ENCODE measurements at regions not wholly inside any gene's neighbourhood (a gene's known extent, or its start where the extent isn't known, plus 50 kb on each side); places are given as distances from the start of the nearest gene placed in this dataset.

DNA sequence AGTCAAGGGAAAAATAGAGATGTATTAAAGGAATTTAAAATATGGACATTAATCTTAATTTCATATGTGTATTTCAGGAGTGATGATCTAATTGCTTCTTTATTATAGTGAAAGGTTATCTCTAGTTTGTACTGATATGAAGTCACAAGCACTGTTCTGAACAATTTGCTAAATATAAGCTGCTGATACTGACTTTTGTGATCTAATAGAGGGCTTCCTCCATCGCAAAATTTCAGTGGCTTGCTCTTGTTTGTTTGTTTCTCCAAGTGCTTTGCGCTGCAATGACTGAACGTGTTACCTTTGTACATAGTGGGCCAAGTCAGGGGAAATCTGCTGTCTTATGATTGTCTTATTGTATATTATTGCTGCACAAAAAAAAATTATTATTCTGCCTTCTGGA lies 307.0 kb downstream of the KCNJ2 start:
- ChIA-PET POLR2A (no interaction called here), CTCF (no interaction called here)
- Mint-ChIP-seq H3K4me1 (no peaks in the 10 kb centered on the region), H3K4me3 (no peak overlapping the region), H3K27me3 (no peaks in the 10 kb centered on the region), H3K27ac (no peak overlapping the region), H3K9me3 (ENCODE audit: low read depth) (peaks cover 4% of the 10 kb centered on the region), H3K36me3 (ENCODE audit: low read depth) (no peaks in the 10 kb centered on the region)
- intact Hi-C loops (cut with DNase I, micrococcal nuclease): no loop called here
- DNase-seq (no peak), ATAC-seq (no peak)

GRCh38 chr17:70478902-70479301 lies 309.6 kb downstream of the KCNJ2 start:
- Mint-ChIP-seq H3K36me3 (ENCODE audit: low read depth) (no peaks in the 10 kb centered on the region), H3K27me3 (no peaks in the 10 kb centered on the region), H3K27ac (no peak overlapping the region), H3K4me3 (no peak overlapping the region), H3K4me1 (no peaks in the 10 kb centered on the region), H3K9me3 (ENCODE audit: low read depth) (peaks cover 6% of the 10 kb centered on the region)
- ATAC-seq (no peak), DNase-seq (no peak)
- intact Hi-C loops (cut with DNase I, micrococcal nuclease): no loop called here
- ChIA-PET CTCF (no interaction called here), POLR2A (interaction anchor here (0.6 kb wide), 1 partner anchor 98 kb away, joined by 3 read pairs; no protein-coding TSS in a partner anchor)

GRCh38 chr17:70479779-70480178 lies 310.4 kb downstream of the KCNJ2 start:
- no peaks in the 10 kb centered on the region for H3K4me1 Mint-ChIP-seq
- no peaks in the 10 kb centered on the region for H3K27me3 Mint-ChIP-seq
- ChIA-PET POLR2A (interaction anchor here (0.6 kb wide), 1 partner anchor 97 kb away, joined by 3 read pairs; no protein-coding TSS in a partner anchor), CTCF (no interaction called here)
- intact Hi-C loops (cut with DNase I, micrococcal nuclease): no loop called here
- peaks cover 4% of the 10 kb centered on the region for H3K9me3 Mint-ChIP-seq (ENCODE audit: low read depth)
- H3K27ac Mint-ChIP-seq: no peak overlapping the region
- no peak for DNase-seq
- H3K4me3 Mint-ChIP-seq: no peak overlapping the region
- ATAC-seq: no peak
- H3K36me3 Mint-ChIP-seq (ENCODE audit: low read depth): no peaks in the 10 kb centered on the region

- Mint-ChIP-seq H3K4me3 (no peak overlapping the region), H3K27ac (no peak overlapping the region), H3K4me1 (no peaks in the 10 kb centered on the region), H3K36me3 (ENCODE audit: low read depth) (no peaks in the 10 kb centered on the region), H3K27me3 (no peaks in the 10 kb centered on the region), H3K9me3 (ENCODE audit: low read depth) (peaks cover 4% of the 10 kb centered on the region)
- ATAC-seq (no peak), DNase-seq (no peak)
- POLR2A ChIA-PET: no interaction called here
- intact Hi-C loops (cut with DNase I, micrococcal nuclease): no loop called here
- CTCF ChIA-PET: no interaction called here
Measured at GRCh38 chr17:70483624-70484023, 314.3 kb downstream of the KCNJ2 start.

DNA sequence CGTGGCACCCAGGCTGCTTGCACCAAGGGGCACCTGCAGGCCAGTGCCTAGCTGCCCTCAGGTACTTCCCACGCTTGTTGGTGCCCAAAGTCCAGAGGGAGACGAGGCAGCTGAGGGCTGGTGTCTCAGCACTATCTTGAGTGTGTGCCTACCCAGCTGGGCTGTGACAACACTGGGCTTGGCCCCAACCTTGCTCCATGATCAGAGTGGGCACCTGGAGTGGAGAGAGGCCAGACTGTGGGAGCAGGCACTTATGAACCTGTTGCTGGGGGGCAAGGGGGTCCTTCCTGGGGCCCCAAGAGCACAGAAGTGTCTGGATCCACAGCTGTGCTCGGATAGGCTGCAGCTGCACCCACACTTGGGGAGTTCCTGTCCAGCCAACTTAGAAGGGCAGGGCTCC lies 314.7 kb downstream of the KCNJ2 start:
- Mint-ChIP-seq H3K9me3 (ENCODE audit: low read depth) (peaks cover 2% of the 10 kb centered on the region), H3K27me3 (no peaks in the 10 kb centered on the region), H3K27ac (no peak overlapping the region), H3K36me3 (ENCODE audit: low read depth) (no peaks in the 10 kb centered on the region), H3K4me1 (no peaks in the 10 kb centered on the region), H3K4me3 (no peak overlapping the region)
- no peak for ATAC-seq
- ChIA-PET CTCF (interaction anchor here (0.6 to 0.7 kb wide), 2 partner anchors 27 to 106 kb away, joined by 3 read pairs; no protein-coding TSS in a partner anchor), POLR2A (no interaction called here)
- DNase-seq: no peak
- intact Hi-C loops (cut with DNase I, micrococcal nuclease): no loop called here

GRCh38 chr17:70484496-70484895 lies 315.2 kb downstream of the KCNJ2 start:
- ChIA-PET POLR2A (no interaction called here), CTCF (interaction anchor here (0.6 to 0.7 kb wide), 2 partner anchors 28 to 106 kb away, joined by 3 read pairs; no protein-coding TSS in a partner anchor)
- no peak overlapping the region for H3K27ac Mint-ChIP-seq
- peaks cover 2% of the 10 kb centered on the region for H3K9me3 Mint-ChIP-seq (ENCODE audit: low read depth)
- intact Hi-C loops (cut with DNase I, micrococcal nuclease): no loop called here
- no peaks in the 10 kb centered on the region for H3K4me1 Mint-ChIP-seq
- H3K27me3 Mint-ChIP-seq: no peaks in the 10 kb centered on the region
- DNase-seq (no peak), ATAC-seq (no peak)
- no peaks in the 10 kb centered on the region for H3K36me3 Mint-ChIP-seq (ENCODE audit: low read depth)
- no peak overlapping the region for H3K4me3 Mint-ChIP-seq

GRCh38 chr17:70492368-70492767 lies 323.0 kb downstream of the KCNJ2 start:
- ChIA-PET CTCF (no interaction called here), POLR2A (no interaction called here)
- intact Hi-C loops (cut with DNase I, micrococcal nuclease): no loop called here
- Mint-ChIP-seq H3K4me1 (no peaks in the 10 kb centered on the region), H3K9me3 (ENCODE audit: low read depth) (no peaks in the 10 kb centered on the region), H3K27ac (no peak overlapping the region), H3K4me3 (no peak overlapping the region), H3K36me3 (ENCODE audit: low read depth) (no peaks in the 10 kb centered on the region), H3K27me3 (peaks cover 2% of the 10 kb centered on the region)
- DNase-seq (no peak), ATAC-seq (no peak)

- intact Hi-C loops (cut with DNase I, micrococcal nuclease): no loop called here
- CTCF ChIA-PET: no interaction called here
Measured at GRCh38 chr17:70493277-70493874, 324.0 kb downstream of the KCNJ2 start.

DNA sequence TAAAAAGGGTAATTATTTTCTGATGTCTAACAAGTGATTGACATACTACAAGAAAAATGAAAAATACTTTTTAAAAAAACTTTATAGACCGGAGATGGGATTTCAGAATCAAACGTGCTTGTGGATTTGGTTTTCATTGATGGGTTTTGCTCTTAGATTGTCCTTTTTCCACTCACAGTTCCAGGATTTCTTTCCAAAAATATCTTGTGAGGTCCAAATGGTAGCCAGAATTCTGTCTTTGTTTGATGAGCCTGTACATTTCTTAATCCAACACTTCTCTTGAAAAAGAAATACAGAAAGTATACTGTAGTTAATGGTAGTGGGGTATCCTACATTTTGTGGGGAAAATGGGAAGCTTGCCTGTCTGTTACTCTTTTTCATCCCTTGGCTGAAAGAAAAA lies 329.3 kb downstream of the KCNJ2 start:
- Mint-ChIP-seq H3K36me3 (ENCODE audit: low read depth) (no peaks in the 10 kb centered on the region), H3K4me1 (no peaks in the 10 kb centered on the region), H3K4me3 (no peak overlapping the region), H3K9me3 (ENCODE audit: low read depth) (no peaks in the 10 kb centered on the region), H3K27ac (no peak overlapping the region), H3K27me3 (no peaks in the 10 kb centered on the region)
- intact Hi-C loops (cut with DNase I, micrococcal nuclease): no loop called here
- DNase-seq (no peak), ATAC-seq (no peak)
- CTCF ChIA-PET: no interaction called here
- POLR2A ChIA-PET: no interaction called here

More at GRCh38 chr17:70493277-70493874, 324.0 kb downstream of the KCNJ2 start:
- Mint-ChIP-seq H3K4me3 (no peak overlapping the region), H3K36me3 (ENCODE audit: low read depth) (no peaks in the 10 kb centered on the region), H3K27ac (no peak overlapping the region), H3K9me3 (ENCODE audit: low read depth) (no peaks in the 10 kb centered on the region), H3K4me1 (no peaks in the 10 kb centered on the region), H3K27me3 (peaks cover 2% of the 10 kb centered on the region)
- no peak for DNase-seq
- ATAC-seq: no peak
- POLR2A ChIA-PET: no interaction called here

GRCh38 chr17:70499067-70499786 lies 329.9 kb downstream of the KCNJ2 start:
- H3K9me3 Mint-ChIP-seq (ENCODE audit: low read depth): no peaks in the 10 kb centered on the region
- ChIA-PET CTCF (no interaction called here), POLR2A (interaction anchor here (0.6 kb wide), 1 partner anchor 146 kb away, joined by 3 read pairs; no protein-coding TSS in a partner anchor)
- ATAC-seq (no peak), DNase-seq (no peak)
- no peaks in the 10 kb centered on the region for H3K4me1 Mint-ChIP-seq
- no peaks in the 10 kb centered on the region for H3K27me3 Mint-ChIP-seq
- intact Hi-C loops (cut with DNase I, micrococcal nuclease): no loop called here
- no peak overlapping the region for H3K4me3 Mint-ChIP-seq
- no peak overlapping the region for H3K27ac Mint-ChIP-seq
- no peaks in the 10 kb centered on the region for H3K36me3 Mint-ChIP-seq (ENCODE audit: low read depth)

DNA sequence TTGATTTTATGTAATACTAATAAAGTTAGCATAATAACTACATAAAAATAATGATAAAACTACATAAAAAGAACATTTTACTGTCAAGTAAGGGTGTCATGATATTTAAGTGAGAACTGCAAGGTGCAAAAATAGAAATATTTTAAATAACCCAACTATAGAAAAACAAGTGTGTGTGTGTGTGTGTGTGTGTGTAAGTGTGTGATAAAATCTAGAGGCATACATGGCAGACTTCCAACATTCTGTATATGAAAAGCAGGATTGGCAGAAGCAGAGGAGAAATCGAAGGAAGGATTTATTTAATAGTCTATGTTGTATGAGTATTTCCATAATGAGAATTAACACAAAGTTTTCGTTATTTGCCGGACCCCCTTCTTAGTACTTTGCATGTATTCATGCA lies 334.1 kb downstream of the KCNJ2 start:
- H3K4me3 Mint-ChIP-seq: no peak overlapping the region
- ATAC-seq (no peak), DNase-seq (no peak)
- no peaks in the 10 kb centered on the region for H3K9me3 Mint-ChIP-seq (ENCODE audit: low read depth)
- CTCF ChIA-PET: no interaction called here
- H3K27me3 Mint-ChIP-seq: no peaks in the 10 kb centered on the region
- POLR2A ChIA-PET: no interaction called here
- H3K4me1 Mint-ChIP-seq: no peaks in the 10 kb centered on the region
- H3K27ac Mint-ChIP-seq: no peak overlapping the region
- H3K36me3 Mint-ChIP-seq (ENCODE audit: low read depth): no peaks in the 10 kb centered on the region
- intact Hi-C loops (cut with DNase I, micrococcal nuclease): no loop called here

- H3K4me1 Mint-ChIP-seq: no peaks in the 10 kb centered on the region
- no peaks in the 10 kb centered on the region for H3K36me3 Mint-ChIP-seq (ENCODE audit: low read depth)
- no peaks in the 10 kb centered on the region for H3K9me3 Mint-ChIP-seq (ENCODE audit: low read depth)
- H3K27me3 Mint-ChIP-seq: no peaks in the 10 kb centered on the region
- H3K27ac Mint-ChIP-seq: no peak overlapping the region
- CTCF ChIA-PET: no interaction called here
- no peak for DNase-seq
- no peak for ATAC-seq
- H3K4me3 Mint-ChIP-seq: no peak overlapping the region
- intact Hi-C loops (cut with DNase I, micrococcal nuclease): no loop called here
- POLR2A ChIA-PET: no interaction called here
Measured at GRCh38 chr17:70510288-70510687, 341.0 kb downstream of the KCNJ2 start.
